ENCODE measurements at regions not wholly inside any gene's neighbourhood (a gene's known extent, or its start where the extent isn't known, plus 50 kb on each side); places are given as distances from the start of the nearest gene placed in this dataset.

- TF ChIP-seq CTCF (IDR thresholded peaks at IDR 0.05 in 8 of 11, conservative IDR thresholded peaks at IDR 0.05 in 3 of 11): no peak
- TF ChIP-seq POLR2A (IDR thresholded peaks at IDR 0.05): no peak
- no peak for TF ChIP-seq POLR2AphosphoS5 (IDR thresholded peaks at IDR 0.05)
- WGBS, 5 donors: 84 to 93% (median 89%) methylated on average over 3 of the region's 3 CpGs
- Histone ChIP-seq H3K9me3 (no peaks in the 10 kb centered on the region), H3K27ac (no peak overlapping the region), H3K27me3 (replicated peaks in 1 of 7) (no peaks in the 10 kb centered on the region), H3K36me3 (no peaks in the 10 kb centered on the region), H3K4me1 (no peaks in the 10 kb centered on the region), H3K4me3 (no peak overlapping the region)
- intact Hi-C loops (cut with DNase I; ENCODE audit: low total_unique reads): no loop called here
- no peak for DNase-seq
These were observed 90.8 kb upstream of the PIK3C3 start for GRCh38 chr18:41864216-41864615.

- no peak for DNase-seq
These were observed 92.1 kb upstream of the PIK3C3 start for GRCh38 chr18:41862921-41863320.

GRCh38 chr18:41860987-41861386 lies 94.0 kb upstream of the PIK3C3 start:
- H3K36me3 ChIP-seq: no peaks in the 10 kb centered on the region
- no peak for TF ChIP-seq POLR2A (IDR thresholded peaks at IDR 0.05)
- TF ChIP-seq CTCF (IDR thresholded peaks at IDR 0.05 in 8 of 11, conservative IDR thresholded peaks at IDR 0.05 in 3 of 11): no peak
- WGBS, 5 donors: 85 to 94% (median 90%) methylated on average over 2 of the region's 2 CpGs
- H3K4me1 ChIP-seq: no peaks in the 10 kb centered on the region
- H3K27me3 ChIP-seq (replicated peaks in 1 of 7): no peaks in the 10 kb centered on the region
- no peaks in the 10 kb centered on the region for H3K9me3 ChIP-seq
- H3K27ac ChIP-seq: no peak overlapping the region
- H3K4me3 ChIP-seq: no peak overlapping the region
- intact Hi-C loops (cut with DNase I; ENCODE audit: low total_unique reads): no loop called here
- DNase-seq: no peak

More at GRCh38 chr18:41862921-41863320, 92.1 kb upstream of the PIK3C3 start:
- no peak overlapping the region for H3K27ac ChIP-seq
- no peaks in the 10 kb centered on the region for H3K4me1 ChIP-seq
- H3K36me3 ChIP-seq: no peaks in the 10 kb centered on the region
- no peak for TF ChIP-seq POLR2AphosphoS5 (IDR thresholded peaks at IDR 0.05)
- TF ChIP-seq POLR2A (IDR thresholded peaks at IDR 0.05): no peak
- TF ChIP-seq CTCF (IDR thresholded peaks at IDR 0.05 in 8 of 11, conservative IDR thresholded peaks at IDR 0.05 in 3 of 11): no peak
- no peaks in the 10 kb centered on the region for H3K27me3 ChIP-seq (replicated peaks in 1 of 7)
- no peak overlapping the region for H3K4me3 ChIP-seq
- intact Hi-C loops (cut with DNase I; ENCODE audit: low total_unique reads): no loop called here
- H3K9me3 ChIP-seq: no peaks in the 10 kb centered on the region

- no peaks in the 10 kb centered on the region for H3K27me3 ChIP-seq (replicated peaks in 1 of 7)
- H3K9me3 ChIP-seq: no peaks in the 10 kb centered on the region
- 65 to 77% (median 68%) methylated on average over 2 of the region's 2 CpGs for WGBS, 5 donors
- intact Hi-C loops (cut with DNase I; ENCODE audit: low total_unique reads): no loop called here
- DNase-seq: no peak
- no peaks in the 10 kb centered on the region for H3K4me1 ChIP-seq
- TF ChIP-seq POLR2A (IDR thresholded peaks at IDR 0.05) (no peak), CTCF (IDR thresholded peaks at IDR 0.05 in 8 of 11, conservative IDR thresholded peaks at IDR 0.05 in 3 of 11) (no peak), POLR2AphosphoS5 (IDR thresholded peaks at IDR 0.05) (no peak)
- H3K36me3 ChIP-seq: no peaks in the 10 kb centered on the region
- no peak overlapping the region for H3K4me3 ChIP-seq
- no peak overlapping the region for H3K27ac ChIP-seq
These were observed 96.1 kb upstream of the PIK3C3 start for GRCh38 chr18:41858761-41859555.
